ENCODE measurements at regions not wholly inside any gene's neighbourhood (a gene's known extent, or its start where the extent isn't known, plus 50 kb on each side); places are given as distances from the start of the nearest gene placed in this dataset.

DNA sequence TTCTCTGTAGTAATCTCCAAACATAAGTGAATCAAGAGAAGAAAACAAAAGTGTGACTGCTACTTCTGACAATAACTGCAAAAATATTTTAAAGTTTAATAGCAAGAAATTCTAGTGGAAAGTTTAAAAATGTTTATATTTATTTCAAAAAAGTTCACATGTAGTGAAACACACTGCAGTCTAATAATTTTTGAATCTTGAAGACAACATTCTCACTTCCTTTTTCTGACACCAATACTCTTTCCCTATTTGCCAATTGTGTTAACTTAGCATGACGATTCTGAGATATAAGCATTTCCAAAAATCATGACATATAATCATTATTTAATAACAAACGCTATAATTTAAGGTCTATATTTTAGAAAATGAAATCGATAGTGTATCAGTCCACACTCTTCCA, 429.1 kb upstream of the PKDCC start:
- FAIRE-seq, result no peak

DNA sequence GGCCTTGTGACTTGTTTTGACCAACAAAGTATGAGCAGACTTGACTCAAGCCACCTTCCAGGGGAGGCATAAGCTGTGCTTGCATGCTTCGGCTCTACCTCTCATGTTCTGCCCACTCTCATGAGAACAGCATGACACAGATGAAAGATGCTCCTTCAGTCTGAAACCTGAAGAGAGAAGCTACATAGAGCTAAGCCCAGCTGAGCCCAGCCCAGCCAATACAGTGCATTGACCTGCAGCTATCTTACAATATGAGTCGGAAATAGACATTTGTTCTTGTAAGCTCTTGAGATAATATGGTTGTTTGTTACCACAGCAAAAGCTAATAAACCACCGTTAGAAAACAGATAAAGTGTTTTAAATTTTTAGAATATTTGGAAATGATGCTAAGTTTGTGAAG, 426.7 kb upstream of the PKDCC start:
- FAIRE-seq, result no peak

DNA sequence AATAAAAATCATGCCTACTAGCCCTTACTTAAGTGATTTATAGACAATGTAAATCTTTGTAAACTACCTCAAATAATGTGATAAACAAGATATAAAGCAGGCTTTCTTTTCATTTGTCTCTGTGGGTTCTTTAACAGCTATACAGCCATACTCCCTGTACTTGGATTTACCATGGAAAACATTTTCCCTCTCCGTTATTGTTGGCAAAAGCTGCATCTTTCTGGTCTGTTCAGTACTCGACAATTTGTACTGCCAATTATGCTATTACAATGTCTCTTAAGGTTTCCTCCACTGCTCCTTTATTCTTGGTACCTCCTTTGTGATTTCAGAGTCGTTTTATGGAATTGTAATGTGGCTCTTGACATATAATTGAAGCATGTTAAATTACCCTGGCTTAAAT, 426.3 kb upstream of the PKDCC start:
- FAIRE-seq, result no peak

DNA sequence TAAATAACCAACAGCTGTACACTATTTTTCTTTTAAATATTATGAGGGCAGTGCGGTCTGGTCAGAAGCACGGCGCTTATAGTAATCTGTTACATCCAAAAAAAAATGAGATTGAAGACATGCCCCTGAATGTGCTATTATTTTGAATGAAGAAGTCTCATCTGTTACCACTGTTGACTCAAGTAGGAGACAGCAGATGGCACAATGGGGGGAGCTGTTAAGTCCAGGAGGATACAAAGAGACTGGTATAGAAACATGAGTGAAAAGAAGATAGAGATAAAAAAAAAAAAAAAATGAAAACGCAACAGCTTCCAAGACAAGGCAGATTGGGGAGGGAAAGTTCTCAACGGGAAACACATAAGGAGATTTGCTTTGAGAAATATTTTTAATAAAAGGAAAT, 425.5 kb upstream of the PKDCC start:
- no peak for FAIRE-seq

DNA sequence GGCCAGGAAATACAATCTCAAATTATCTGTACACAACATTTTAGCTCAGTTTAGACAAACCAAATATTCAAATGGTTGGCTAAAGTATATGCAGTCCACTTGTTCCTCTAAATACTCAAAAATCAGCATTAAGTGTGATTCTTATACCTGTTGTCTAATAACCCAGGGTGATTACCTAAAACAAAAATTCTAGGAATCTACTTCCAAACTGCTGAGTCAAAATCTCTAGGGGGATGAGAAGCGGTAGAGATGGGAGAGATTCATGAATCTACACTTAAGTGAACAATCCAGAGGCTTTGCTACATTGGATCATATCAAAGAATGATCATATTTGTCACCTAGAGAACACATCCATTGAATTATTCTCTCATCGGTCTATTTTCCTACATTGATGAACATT, 420.9 kb upstream of the PKDCC start:
- no peak for FAIRE-seq

DNA sequence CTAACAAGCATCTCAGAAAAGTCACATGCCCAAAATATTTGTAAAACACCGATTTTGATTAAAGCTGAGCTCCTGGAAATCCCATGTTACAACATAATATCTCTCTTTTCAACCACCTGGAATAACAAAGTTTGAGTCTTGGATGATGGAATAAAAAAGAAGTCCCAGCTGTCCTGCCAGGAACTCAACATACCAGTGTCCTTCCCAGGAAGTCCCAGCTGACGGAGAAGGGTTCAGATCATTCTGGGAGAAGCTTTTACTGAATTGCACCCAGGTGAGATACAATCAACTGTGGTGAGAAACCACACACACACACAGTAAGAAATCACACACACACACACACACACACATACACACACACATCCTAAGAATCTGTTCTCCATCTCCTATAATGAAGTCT, 413.1 kb upstream of the PKDCC start:
- no peak for FAIRE-seq

DNA sequence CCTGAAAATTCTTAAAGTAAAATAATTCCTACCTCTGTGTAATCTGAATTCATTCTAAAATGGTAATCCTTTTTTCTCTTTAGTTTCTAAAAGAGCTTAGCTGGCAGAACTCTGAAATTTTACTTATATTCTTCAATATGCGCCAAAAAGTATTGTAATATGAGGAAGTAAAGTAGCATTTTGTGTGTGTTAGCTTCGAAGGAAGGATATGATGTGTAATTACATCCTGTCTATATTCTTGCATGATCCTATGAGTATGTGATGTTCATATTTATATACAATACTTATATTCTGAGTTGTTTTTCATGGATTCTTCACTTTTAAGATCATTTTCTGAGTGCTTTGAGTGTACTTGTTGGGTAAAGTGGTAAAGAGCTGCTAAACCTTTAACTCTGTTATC, 402.9 kb upstream of the PKDCC start:
- no peak for FAIRE-seq

DNA sequence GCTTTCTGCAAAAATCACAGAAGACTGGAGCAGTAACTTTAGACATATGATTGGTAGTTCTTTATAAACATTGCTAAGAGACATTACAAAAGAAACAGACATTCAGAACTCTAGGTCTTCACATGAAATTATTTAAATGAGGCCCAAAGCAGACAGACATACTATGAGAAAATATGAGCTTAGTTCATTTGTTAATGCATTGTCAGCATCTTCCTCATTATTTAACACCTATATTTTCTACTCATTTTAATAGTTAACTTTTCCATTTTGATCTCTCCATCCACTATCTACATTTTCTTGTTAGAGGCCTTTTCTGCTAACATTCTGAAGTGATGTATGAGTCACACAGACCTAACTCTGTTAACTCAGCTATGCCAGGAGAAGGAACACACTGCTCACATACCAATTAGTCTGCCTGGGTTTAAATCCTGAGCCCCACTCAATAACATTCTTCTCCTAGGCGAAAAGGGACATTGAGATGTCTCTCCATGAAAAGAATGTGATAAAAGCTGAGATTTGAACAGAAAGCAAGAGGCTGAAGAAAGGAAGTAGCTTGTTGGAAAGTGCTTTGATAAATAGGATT, 400.3 kb upstream of the PKDCC start:
- no peak for FAIRE-seq

DNA sequence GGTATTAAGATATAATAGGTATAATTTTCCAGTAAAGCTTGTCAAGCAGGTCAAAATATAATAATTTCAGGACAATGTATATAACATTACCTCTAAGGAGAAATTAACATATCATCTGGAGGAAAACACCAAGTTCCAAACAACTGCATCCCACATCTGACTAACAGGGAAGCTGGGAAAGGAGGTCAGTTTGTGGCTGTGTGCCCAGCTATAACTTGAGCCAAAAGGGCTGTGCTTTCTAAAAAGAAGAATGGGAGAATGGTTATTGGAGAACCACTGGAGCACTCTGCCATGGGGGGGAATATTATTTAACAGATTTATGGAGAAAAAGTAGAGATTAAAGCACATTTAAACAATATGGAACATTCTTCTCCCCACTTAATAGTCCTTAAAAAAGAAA, 390.6 kb upstream of the PKDCC start:
- FAIRE-seq, result no peak

DNA sequence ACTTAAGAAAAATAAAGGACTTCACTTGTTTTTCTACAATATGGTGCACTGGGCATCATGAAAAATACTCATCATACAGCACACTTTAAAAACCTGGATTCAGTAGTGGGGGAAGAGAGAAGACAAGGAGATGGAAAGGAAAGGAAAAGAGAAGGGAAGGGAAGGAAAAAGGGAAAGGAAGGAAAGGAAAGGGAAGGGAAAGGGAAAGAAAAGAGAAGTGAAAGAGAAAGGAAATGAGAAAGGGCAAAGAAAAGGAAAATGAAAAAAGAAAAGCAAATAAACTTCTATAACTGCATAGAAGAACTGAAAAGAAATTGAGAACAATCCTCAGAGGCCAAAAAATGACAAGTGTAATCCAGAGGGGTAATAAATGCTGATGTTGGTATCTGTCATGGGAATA, 388.1 kb upstream of the PKDCC start:
- no peak for FAIRE-seq

DNA sequence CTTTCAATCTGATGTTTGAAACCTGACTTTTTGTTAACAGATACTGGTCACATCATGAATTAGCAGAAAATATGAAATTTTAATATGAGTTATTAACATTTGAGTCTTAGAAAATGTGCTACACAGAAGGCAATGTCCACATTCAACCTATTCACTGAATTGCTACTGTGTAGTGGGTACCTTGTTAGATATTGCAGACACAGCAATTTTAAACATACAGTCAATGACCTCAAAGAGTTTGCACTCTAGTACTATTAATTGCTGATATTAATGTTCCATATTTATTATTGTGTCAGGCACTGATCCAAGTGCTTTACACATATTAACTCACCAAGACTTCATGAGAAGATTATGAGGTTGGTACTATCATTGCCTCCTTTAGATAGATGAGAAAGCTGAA, 385.4 kb upstream of the PKDCC start:
- FAIRE-seq, result no peak

DNA sequence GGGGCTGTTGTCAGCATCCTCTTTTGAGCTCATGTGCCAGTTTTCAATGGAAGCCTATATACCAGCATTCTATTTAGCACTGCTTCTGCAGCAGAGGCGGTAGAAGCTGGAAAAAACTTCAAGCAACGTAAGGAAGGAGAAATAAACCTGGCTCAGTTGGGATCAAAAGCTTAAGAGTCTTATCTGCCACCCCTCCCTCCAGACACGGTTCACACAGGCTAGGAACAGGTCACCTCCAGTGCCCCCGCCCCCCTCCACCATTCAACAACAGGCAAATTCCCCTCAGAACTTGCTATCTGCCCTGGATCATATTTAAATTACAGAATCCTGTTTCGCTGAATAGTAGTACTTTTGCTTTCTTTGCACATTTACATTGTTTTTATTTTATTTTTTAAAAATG, 384.8 kb upstream of the PKDCC start:
- FAIRE-seq, result no peak

DNA sequence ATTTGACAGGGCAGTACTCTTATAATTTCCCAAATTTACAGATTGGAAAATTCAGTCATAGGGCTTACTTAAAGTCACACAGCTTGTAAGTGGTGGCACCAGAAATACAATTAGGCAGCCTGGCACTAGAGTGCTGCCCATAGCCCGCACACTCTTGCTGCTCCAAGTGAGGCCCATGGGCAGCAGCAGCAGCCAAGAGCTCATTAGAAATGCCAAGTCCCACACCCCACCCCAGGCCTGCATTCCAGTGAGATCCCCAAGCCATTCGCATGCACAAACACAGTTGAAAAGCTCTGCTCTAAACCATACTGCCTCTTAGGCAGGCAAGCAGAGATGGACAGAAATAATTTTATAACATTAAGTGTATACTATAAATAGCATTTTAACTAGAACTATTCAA, 379.3 kb upstream of the PKDCC start:
- FAIRE-seq, result no peak

DNA sequence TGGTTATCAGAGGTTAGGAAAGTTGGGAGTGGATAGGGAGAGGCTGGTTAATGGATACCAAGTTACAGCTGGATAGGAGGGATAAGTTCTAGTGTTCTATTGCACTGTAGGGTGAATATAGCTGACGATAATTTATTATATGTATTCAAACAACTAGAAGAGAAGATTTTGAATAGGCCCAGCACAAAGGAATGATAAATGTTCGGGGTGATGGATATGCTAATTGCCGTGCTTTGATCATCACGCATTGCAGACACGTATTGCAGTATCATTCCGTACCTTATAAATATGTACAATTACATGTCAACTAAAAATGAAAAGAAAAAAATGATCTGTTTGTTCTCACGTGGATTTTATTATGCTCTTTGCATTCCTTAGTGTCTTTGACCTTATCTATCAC, 369.2 kb upstream of the PKDCC start:
- no peak for FAIRE-seq

DNA sequence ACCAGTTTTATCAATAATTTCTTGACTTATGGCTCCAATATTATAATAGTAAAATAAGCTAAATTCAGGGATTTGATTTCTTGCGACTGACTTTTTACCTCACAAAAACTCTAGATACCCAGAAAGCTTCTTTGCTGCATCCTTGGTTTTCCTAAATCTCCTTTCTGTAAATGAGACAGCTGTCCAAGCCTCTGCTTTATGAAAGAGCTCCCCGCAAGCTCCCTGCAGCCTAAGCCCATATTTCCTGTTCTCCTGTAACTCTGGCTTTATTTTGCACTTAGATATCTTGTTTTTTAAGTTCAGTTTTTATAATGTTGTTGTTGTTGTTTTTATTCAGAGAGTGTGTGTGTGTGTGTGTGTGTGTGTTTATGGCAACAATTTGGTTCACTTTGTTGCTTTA, 361.7 kb upstream of the PKDCC start:
- FAIRE-seq, result no peak

DNA sequence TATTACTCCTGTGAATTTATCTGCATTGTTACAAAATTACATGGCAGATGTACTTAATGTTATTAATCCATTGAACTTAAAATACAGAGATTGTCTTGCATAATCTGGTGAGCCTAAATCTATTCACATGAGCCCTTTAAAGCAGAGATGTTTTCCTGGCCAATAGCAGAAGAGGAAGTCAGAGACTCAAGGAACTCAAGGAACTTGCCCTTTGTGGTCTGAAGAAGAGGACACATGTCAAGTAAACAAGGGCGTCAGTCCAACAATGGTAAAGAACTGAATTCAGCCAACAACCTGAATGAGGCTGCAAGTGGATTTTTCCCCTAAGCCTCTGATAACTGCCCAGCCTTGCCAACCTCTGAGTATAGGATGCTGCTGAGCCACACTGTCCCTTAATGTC, 356.3 kb upstream of the PKDCC start:
- no peak for FAIRE-seq

DNA sequence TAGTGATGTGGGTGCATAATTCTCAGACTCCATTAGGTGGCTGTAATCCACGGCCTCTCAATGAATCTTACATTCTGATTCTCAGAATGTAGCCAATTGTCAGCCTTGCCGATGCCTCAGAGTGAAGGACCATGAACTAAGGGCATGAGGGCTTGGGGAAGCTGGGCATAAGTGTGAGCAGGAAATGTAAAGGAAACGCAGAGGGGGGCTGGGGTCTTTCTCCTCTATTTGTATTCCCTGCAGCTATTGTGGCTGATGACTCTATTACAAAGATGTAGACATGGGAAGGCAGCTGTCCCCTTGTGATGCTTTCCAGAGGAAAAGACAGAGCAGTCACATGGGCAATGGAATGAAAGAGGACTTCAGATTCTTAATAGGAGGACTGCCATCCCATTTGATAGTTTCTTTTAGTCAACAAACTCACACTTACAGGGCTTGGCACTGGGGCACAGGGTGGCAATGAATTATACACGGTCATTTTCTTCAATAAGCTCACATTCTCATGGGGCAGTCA, 353.2 kb upstream of the PKDCC start:
- no peak for FAIRE-seq

DNA sequence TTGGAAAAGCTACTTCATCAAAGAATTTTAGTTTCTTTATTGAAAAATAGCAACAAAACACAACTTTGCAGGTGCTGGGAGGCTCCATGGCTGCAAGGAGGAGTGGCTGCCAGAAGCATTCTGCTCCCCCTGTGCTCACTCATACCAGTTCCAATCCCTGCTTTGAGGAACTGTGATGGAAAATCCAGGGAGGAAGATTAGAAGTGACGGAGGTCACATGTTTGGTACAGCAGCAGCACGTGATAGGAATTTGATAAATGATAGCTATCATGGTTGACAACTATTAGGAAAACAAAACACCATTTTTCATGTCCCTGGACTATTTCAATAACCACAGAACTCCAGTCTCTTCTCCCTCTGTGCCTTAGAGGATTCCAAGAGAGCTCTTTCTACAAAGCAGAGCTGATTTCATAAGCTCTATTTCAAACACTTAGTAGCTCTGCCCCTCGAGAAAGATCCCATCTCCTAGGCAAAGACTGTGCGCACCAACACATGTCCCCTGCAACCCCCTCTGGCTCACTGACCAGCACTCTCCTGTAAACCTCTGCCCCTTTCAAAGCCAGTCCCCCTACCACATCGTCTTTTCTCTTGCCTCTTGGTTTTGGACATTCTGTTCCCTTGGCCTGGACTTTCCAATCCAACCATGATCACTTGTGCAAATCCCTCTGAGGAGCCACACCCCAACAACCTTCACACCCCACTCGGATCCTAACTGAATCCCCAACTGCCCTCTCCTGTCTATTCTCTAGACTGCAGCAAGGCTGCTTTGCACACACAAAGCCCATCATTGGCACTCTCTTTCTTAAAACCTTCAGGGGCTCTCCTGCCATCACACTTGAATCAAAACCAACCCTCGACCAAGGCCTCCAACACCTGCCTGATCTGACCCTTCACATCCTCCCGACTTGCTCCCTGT, 352.4 kb upstream of the PKDCC start:
- no peak for FAIRE-seq

DNA sequence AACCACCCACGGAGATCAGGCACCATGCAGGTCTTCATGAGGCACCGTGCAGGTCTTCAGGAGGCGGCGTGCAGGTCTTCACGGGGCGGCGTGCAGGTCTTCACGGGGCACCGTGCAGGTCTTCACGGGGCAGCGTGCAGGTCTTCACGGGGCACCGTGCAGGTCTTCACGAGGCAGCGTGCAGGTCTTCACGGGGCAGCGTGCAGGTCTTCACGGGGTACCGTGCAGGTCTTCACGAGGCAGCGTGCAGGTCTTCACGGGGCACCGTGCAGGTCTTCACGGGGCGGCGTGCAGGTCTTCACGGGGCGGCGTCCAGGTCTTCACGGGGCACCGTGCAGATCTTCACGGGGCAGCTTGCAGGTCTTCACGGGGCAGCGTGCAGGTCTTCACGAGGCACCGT, 350.4 kb upstream of the PKDCC start:
- no peak for FAIRE-seq

DNA sequence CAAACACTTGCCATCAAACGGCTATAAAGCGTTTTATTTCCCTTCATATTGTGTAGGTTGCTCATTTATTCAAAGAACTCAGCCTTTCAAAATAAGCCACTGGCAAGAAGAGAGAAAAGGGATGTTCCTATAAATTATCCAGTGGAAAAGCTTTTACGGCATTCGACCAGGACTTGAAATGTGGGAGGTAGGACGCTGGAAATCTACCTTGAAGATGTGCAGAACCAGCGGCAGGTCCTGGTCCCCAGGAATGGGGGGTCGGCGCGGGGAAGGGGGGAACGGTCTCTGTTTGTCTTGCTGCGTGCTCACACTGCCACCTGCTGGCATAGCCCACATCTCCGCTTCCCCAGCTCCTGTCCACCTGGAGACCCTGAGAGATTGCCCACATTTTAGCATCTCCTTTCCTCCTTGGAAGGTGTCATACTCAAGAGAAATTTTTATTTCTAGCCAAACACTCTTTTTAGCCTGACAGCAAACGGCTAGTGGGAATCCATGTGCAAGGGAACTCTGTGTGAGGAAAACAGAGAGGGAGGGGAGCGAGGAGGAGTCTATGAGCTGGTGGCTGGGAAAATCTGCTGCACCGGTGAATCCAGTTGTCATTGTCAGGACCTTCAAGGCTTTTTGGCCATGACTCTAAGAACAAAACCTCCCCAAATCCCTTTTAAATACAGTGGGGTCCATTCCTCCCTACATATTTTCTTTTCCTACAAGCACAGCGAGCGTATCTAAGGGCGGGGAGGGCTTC, 349.0 kb upstream of the PKDCC start:
- no peak for FAIRE-seq

DNA sequence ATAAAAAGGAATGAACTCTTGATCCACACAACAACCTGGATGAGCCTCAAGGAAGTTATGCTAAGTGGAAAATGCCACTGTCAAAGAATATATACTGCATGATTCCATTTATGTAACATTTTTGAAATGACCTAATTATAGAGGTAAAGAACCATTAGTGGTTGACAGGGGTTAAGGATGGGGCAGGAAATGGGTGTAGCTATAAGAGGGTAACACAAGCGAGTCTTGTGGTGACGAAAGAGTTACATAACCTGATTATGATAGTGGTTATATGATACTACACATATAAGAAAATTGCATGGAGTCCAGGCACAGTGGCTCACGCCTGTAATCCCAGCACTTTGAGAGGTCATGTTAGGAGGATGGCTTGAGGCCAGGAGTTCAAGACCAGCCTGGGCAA, 346.6 kb upstream of the PKDCC start:
- FAIRE-seq, result no peak

DNA sequence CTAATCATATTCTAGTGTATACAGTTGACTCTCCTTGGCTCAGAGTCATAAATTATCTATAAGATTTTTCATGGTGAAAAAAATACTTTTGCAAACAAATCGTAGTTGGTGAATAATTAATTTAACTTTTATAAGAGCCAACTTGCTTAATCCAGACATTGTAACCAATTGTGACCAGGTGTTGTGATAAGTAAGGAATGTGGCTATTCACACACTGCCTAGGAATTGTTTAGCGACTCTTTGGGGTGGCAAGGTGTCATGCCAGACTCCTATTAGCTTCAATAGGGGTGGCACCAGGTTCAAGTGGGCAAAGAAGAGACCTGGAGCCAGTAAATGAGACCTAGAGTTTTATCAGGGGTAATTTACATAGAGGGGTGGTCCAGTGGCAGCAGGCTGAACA, 344.7 kb upstream of the PKDCC start:
- no peak for FAIRE-seq

DNA sequence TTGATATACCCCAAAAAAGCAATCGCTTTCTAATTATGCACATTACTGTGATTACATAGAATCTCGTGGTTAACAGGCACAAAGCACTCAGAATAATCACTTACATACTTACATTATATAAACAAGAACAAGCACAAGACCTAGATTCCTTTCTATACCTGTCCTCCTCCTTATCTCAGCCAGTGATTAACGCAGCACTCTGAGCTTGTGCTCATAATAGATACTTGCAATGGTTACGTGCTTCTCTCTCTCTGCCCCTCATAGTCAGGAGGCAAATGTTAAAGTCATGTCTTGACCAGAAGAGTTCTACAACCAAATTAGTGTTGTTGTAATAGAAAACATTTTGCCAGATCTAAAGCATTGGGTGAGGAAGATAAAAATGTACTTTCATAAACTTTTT, 342.2 kb upstream of the PKDCC start:
- no peak for FAIRE-seq

DNA sequence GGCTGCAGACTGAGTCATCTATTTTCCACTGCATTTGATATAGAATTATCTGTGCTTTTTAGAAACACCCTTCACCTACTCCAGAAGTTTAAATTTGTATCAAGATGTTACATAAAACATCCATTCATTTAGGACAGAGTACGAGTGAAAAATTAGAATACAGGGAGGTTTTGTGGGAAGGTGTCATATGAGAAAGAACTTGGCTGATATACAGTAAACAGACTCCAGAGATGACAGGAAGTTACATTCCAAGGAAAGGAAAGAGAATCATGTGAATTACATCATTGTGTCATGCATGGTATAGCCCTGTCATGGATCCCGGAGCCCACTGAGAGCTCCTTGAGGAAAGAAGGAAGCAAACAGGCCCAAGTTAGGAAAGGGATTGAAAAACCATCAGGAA, 341.5 kb upstream of the PKDCC start:
- no peak for FAIRE-seq
